Activated T-cell treated with anti-CD3 and anti-CD28 coated beads, Interleukin-2, amount 50 U/mL, for 4 hours (primary cell): ENCODE measurements at regions not wholly inside any gene's neighbourhood (a gene's known extent, or its start where the extent isn't known, plus 50 kb on each side); places are given as distances from the start of the nearest gene placed in this dataset.

Experiments
- ATAC-seq, 2 donors: fragments of 200-7000 bp; cut with Tn5 transposase; one replicate each; pipeline ENCODE4 v1.10.0; 2021
- DNase-seq: peaks from one replicate; pipeline ENCODE4 v3.0.0-alpha.2; 2020
- H3K27me3 Mint-ChIP-seq: one replicate; pipeline ENCODE4 v1.8.0; 2021; ENCODE audit warnings: low read depth, mixed read lengths
- H3K36me3 Mint-ChIP-seq: one replicate; pipeline ENCODE4 v1.8.0; 2022; ENCODE audit warnings: mixed read lengths; ENCODE audit not compliant: insufficient read depth
- H3K4me1 Mint-ChIP-seq: one replicate; pipeline ENCODE4 v1.8.0; 2021; ENCODE audit warnings: low read depth, mixed read lengths
- H3K4me3 Mint-ChIP-seq: one replicate; pipeline ENCODE4 v1.8.0; 2021; ENCODE audit warnings: mild to moderate bottlenecking, moderate library complexity, mixed read lengths
- H3K9me3 Mint-ChIP-seq: one replicate; pipeline ENCODE4 v1.8.0; 2021; ENCODE audit warnings: mixed read lengths

DNA sequence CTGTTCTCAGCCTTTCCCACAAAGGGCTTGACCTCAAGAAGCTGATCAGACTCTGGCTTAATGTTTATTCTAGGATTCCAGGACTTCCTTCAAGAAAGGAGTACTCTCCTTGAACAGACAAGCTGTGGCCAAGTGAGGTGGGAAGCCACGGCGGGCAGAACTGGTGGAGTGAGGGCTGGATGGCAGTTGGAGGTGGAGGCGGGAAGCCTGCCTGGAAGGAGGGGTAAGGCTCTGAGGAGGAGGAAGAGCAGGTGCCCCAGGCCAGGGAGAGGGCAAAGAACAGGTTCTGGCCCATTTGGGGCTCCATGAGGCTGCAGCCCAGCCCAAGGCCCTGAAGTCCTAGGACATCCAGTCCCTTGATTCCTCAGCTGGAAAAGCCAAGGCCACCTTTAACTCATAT lies 143.9 kb downstream of the CYP26B1 start:
- ATAC-seq: no peak
- peaks cover 5% of the 10 kb centered on the region for H3K27me3 Mint-ChIP-seq
- H3K4me1 Mint-ChIP-seq: no peaks in the 10 kb centered on the region
- no peak for DNase-seq
- H3K9me3 Mint-ChIP-seq: no peaks in the 10 kb centered on the region
- no peak overlapping the region for H3K4me3 Mint-ChIP-seq
- no peaks in the 10 kb centered on the region for H3K36me3 Mint-ChIP-seq

GRCh38 chr2:72003124-72003523 lies 144.5 kb downstream of the CYP26B1 start:
- Mint-ChIP-seq H3K9me3 (no peaks in the 10 kb centered on the region), H3K4me1 (no peaks in the 10 kb centered on the region), H3K4me3 (no peak overlapping the region), H3K36me3 (no peaks in the 10 kb centered on the region), H3K27me3 (peaks cover 5% of the 10 kb centered on the region)
- ATAC-seq (no peak), DNase-seq (no peak)

DNA sequence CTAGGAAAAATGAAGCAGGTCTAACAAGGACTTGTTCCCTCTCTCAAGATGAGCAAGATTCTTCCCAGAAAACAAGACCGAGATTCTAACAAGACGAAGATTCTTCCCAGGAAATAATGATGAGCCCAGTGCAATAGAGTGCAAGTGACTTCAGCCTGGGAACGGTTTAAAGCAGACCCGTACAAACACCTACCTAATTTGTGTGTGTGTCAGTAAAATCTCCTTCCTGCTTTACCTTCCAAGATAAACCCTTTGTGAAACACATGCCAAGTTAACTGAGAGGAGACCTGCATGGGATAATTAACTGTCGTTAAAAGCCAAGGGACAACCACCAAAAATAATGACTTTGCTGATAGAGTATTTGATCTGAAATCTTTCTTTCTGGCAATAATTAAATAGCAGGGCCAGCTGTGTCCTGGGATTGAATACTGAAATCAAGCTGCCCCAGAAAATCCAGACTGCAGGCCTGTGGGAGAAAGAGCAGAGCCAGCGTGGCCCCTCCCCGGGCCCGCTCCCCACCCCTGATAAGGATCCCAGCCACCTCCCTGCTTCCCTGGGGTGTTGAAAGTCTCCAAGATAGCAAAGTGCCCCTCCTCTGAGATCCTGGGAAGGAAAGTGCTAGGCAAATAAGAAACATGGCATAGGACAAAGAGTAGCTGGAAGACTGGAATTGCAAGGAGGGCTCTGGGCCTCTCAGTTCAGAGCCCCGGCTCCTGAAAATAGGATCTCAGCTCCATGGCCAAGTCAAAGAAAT lies 145.5 kb downstream of the CYP26B1 start:
- no peak overlapping the region for H3K4me3 Mint-ChIP-seq
- ATAC-seq: no peak

DNA sequence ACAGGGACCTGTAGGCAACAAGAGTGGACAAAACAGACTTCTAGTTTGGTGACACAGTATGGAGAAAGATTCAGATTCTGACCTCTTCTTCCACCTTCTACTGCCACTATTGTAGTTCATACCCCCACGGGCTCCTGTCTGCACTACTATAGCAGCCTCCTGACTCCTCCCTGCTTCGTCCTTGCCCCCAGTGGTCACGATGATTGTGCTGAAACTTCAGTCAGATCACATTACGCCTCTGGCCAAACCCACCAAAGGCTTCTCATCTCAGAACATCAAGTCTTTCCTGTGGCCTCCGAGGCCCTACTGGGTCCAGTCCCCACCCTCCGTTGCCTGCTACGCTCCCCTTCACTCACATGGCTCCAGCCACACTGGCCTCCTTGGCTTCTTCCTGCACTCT lies 147.6 kb downstream of the CYP26B1 start:
- Mint-ChIP-seq H3K4me1 (no peaks in the 10 kb centered on the region), H3K36me3 (no peaks in the 10 kb centered on the region), H3K9me3 (no peaks in the 10 kb centered on the region), H3K4me3 (no peak overlapping the region), H3K27me3 (peaks cover 5% of the 10 kb centered on the region)
- DNase-seq (no peak), ATAC-seq (no peak)

More for the DNA sequence above, 145.5 kb downstream of the CYP26B1 start:
- H3K4me1 Mint-ChIP-seq: no peaks in the 10 kb centered on the region
- DNase-seq: no peak
- H3K36me3 Mint-ChIP-seq: no peaks in the 10 kb centered on the region
- H3K9me3 Mint-ChIP-seq: no peaks in the 10 kb centered on the region
- peaks cover 5% of the 10 kb centered on the region for H3K27me3 Mint-ChIP-seq

GRCh38 chr2:71999580-71999979 lies 148.1 kb downstream of the CYP26B1 start:
- no peak for ATAC-seq
- DNase-seq: no peak
- H3K4me1 Mint-ChIP-seq: no peaks in the 10 kb centered on the region
- no peak overlapping the region for H3K4me3 Mint-ChIP-seq
- H3K9me3 Mint-ChIP-seq: no peaks in the 10 kb centered on the region
- H3K36me3 Mint-ChIP-seq: no peaks in the 10 kb centered on the region
- H3K27me3 Mint-ChIP-seq: peaks cover 5% of the 10 kb centered on the region

DNA sequence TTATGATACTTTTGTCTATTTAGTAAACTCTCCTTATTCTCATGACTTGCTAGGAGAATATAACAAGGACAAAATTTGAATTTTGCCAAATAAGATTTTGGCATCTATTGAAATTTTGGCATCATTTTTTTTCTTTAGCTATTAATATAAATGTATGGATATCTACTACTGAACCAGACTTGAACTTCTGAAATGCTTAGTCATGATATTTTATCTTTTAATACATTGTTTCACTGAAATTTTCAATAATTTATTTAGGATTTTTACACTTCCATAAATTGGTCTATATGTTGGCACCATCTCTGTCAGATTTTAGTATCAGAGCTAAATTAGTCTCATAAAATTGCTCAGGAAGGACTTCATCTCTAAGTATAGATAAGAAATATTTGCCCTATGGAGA lies 149.8 kb downstream of the CYP26B1 start:
- Mint-ChIP-seq H3K4me1 (no peaks in the 10 kb centered on the region), H3K36me3 (no peaks in the 10 kb centered on the region), H3K4me3 (no peak overlapping the region), H3K27me3 (peaks cover 5% of the 10 kb centered on the region), H3K9me3 (no peaks in the 10 kb centered on the region)
- ATAC-seq: no peak
- DNase-seq: no peak

DNA sequence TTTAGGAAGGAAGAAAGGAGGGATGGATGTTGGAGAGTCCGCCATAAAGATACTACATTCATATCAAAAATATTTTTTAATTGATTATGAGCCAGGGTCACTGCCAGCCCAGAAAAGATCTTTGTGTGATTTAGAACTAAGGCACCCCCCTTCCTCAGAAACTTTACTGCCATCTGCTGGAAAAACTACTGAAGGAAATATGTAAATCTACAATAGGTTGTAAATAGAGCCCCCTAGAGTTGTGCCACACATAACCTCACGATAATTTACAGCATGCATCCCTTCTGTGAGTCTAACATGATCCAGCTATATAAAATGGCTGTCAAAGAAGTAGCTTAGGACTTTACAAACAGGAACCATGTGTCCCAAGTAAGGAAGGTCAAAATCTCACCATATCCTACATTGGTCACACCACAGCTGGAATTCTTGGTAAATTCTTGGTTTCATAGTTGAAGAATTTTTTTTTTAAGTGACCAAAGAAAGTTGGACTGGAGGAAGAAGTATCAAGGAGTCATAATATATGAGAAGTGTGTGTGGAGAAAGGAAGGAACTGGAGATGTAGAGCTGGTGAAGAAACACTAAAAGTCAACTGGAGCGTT lies 152.5 kb downstream of the CYP26B1 start:
- Mint-ChIP-seq H3K4me1 (no peaks in the 10 kb centered on the region), H3K4me3 (no peak overlapping the region), H3K27me3 (no peaks in the 10 kb centered on the region), H3K36me3 (no peaks in the 10 kb centered on the region), H3K9me3 (no peaks in the 10 kb centered on the region)
- ATAC-seq: no peak
- no peak for DNase-seq

- no peaks in the 10 kb centered on the region for H3K4me1 Mint-ChIP-seq
- no peak for DNase-seq
- no peaks in the 10 kb centered on the region for H3K27me3 Mint-ChIP-seq
- no peaks in the 10 kb centered on the region for H3K9me3 Mint-ChIP-seq
- no peak overlapping the region for H3K4me3 Mint-ChIP-seq
- ATAC-seq: no peak
- no peaks in the 10 kb centered on the region for H3K36me3 Mint-ChIP-seq
These were observed 155.6 kb downstream of the CYP26B1 start for GRCh38 chr2:71992036-71992435.

GRCh38 chr2:71991397-71991796 lies 156.3 kb downstream of the CYP26B1 start:
- H3K9me3 Mint-ChIP-seq: no peaks in the 10 kb centered on the region
- H3K4me3 Mint-ChIP-seq: no peak overlapping the region
- H3K36me3 Mint-ChIP-seq: no peaks in the 10 kb centered on the region
- ATAC-seq (no peak), DNase-seq (no peak)
- H3K27me3 Mint-ChIP-seq: no peaks in the 10 kb centered on the region
- H3K4me1 Mint-ChIP-seq: no peaks in the 10 kb centered on the region

- H3K36me3 Mint-ChIP-seq: no peaks in the 10 kb centered on the region
- DNase-seq: no peak
- H3K9me3 Mint-ChIP-seq: no peaks in the 10 kb centered on the region
- no peak for ATAC-seq
- H3K4me3 Mint-ChIP-seq: no peak overlapping the region
- H3K27me3 Mint-ChIP-seq: no peaks in the 10 kb centered on the region
- H3K4me1 Mint-ChIP-seq: no peaks in the 10 kb centered on the region
These were observed 156.8 kb downstream of the CYP26B1 start for GRCh38 chr2:71990826-71991225.

DNA sequence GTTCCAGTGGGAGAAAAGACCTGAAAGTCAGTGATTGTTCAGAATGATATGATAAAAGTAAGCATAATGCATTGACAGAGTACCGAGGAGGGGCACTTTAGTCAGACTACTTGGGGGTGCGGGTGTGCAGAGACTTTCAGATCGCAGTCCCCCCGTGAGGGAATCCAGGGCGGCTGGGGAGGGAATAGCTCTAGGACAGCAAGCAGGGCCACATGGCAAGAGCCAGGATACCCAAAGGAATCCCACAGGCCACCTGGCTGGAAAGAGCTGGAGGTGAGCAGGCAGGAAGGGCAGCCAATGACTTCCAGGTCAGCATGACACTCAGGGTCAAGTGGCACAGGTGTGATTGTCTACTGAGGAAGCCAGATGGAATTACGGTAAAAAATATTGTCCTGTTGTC lies 157.5 kb downstream of the CYP26B1 start:
- Mint-ChIP-seq H3K36me3 (no peaks in the 10 kb centered on the region), H3K4me1 (no peaks in the 10 kb centered on the region), H3K27me3 (no peaks in the 10 kb centered on the region), H3K4me3 (no peak overlapping the region), H3K9me3 (no peaks in the 10 kb centered on the region)
- no peak for DNase-seq
- ATAC-seq: no peak

- ATAC-seq: no peak
- Mint-ChIP-seq H3K9me3 (no peaks in the 10 kb centered on the region), H3K4me1 (no peaks in the 10 kb centered on the region), H3K36me3 (no peaks in the 10 kb centered on the region), H3K4me3 (no peak overlapping the region), H3K27me3 (no peaks in the 10 kb centered on the region)
- DNase-seq: no peak
These were observed 158.0 kb downstream of the CYP26B1 start for GRCh38 chr2:71989671-71990070.

GRCh38 chr2:71988170-71988569 lies 159.5 kb downstream of the CYP26B1 start:
- DNase-seq (no peak), ATAC-seq (no peak)
- no peaks in the 10 kb centered on the region for H3K9me3 Mint-ChIP-seq
- H3K36me3 Mint-ChIP-seq: no peaks in the 10 kb centered on the region
- H3K4me1 Mint-ChIP-seq: no peaks in the 10 kb centered on the region
- no peaks in the 10 kb centered on the region for H3K27me3 Mint-ChIP-seq
- no peak overlapping the region for H3K4me3 Mint-ChIP-seq

DNA sequence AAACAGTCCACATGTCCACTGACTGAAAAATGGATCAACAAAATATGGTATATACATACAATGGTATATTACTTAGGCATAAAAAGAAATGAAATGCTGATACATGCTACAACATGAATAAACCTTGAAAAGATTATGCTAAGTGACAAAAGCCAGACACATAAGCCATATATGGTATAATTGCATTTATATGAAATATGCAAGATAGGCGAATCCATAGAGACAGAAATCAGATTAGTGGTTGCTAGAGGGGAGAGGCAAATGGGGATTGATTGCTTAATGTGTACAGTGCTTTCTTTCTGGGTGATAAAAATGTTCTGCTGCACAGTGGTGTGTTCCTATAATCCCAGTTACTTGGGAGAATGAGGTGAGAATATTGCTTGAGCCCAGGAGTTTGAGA lies 171.0 kb downstream of the CYP26B1 start:
- no peaks in the 10 kb centered on the region for H3K4me1 Mint-ChIP-seq

DNA sequence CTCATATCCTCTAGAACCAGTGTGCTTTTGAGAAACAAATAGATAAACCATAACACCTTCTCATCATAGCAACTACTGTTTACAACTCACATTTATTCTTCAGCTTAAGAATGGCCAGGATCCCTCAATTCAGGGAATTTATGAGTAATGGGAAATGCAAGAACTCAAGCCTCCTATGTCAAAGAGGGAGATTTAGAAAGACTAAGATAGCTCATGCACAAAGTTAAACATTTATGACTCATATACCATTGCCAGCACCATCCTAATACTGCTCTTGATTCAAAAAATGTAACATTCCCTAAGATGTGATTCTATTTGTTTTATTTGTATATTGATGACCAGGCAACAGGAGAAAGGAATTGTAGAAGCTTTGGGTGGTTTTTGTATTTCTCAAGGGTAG lies 172.8 kb downstream of the CYP26B1 start:
- DNase-seq (no peak), ATAC-seq (no peak)
- Mint-ChIP-seq H3K27me3 (peaks cover 3% of the 10 kb centered on the region), H3K9me3 (no peaks in the 10 kb centered on the region), H3K4me3 (no peak overlapping the region), H3K36me3 (no peaks in the 10 kb centered on the region), H3K4me1 (no peaks in the 10 kb centered on the region)

More for the DNA sequence above, 171.0 kb downstream of the CYP26B1 start:
- peaks cover 4% of the 10 kb centered on the region for H3K9me3 Mint-ChIP-seq
- H3K36me3 Mint-ChIP-seq: no peaks in the 10 kb centered on the region
- H3K27me3 Mint-ChIP-seq: peaks cover 12% of the 10 kb centered on the region
- ATAC-seq (no peak), DNase-seq (no peak)
- H3K4me3 Mint-ChIP-seq: no peak overlapping the region
